Astrocyte of the hippocampus (primary cell): ENCODE measurements at regions not wholly inside any gene's neighbourhood (a gene's known extent, or its start where the extent isn't known, plus 50 kb on each side); places are given as distances from the start of the nearest gene placed in this dataset.

ENCODE experiments used
- DNase-seq: peaks from one replicate; pipeline ENCODE4 v3.0.0; 2011; ENCODE audit warnings: low read depth, low spot score

GRCh38 chr9:19732441-19732951 lies 56.3 kb downstream of the SLC24A2 start:
- no peak for DNase-seq

GRCh38 chr9:19728101-19728500 lies 60.7 kb downstream of the SLC24A2 start:
- DNase-seq: no peak

- no peak for DNase-seq
Measured at GRCh38 chr9:19725970-19726369, 62.9 kb downstream of the SLC24A2 start.

- peak; percentile 71 for DNase-seq
Measured at GRCh38 chr9:19720377-19720776, 68.5 kb downstream of the SLC24A2 start.

- no peak for DNase-seq
Measured at GRCh38 chr9:19703702-19704101, 85.1 kb downstream of the SLC24A2 start.

GRCh38 chr9:19701991-19702390 lies 86.8 kb downstream of the SLC24A2 start:
- DNase-seq: no peak

DNA sequence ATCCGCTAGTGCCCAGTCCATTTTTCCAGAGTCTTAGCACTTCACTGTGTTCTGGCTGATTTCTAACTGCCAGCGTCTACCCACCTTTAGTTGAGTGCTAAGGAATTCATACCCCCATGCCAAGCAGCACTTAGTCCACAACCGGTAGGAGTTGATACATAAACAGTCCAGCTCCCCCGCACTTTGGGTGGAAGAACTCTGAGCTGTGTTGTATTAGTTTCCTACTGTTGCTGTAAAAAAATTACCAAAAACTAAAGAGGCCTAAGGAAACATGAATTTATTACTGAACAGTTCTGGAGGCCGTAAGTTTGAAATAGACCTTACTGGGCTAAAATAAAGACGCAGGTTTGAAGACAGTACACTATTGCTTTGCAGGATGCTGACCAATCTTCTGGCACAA lies 87.6 kb downstream of the SLC24A2 start:
- no peak for DNase-seq

DNA sequence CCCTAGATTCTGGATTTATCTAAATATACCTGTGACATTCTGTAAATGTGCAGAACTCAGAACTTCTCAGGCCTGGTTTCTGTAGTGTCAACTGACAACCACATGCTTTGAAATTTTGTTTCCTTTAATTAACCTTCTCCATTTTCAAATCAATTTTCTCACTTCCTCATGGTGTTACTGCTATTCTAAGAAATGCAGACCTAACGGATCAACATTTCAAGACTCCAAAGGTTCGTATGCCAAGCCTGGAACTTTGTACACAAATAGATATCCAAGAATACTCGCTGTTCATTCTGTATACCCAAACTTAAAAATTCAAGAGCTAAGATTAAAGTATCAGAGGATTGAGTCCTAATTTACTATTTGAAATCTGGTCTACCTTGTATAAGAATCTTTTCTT lies 88.1 kb downstream of the SLC24A2 start:
- DNase-seq: no peak

DNA sequence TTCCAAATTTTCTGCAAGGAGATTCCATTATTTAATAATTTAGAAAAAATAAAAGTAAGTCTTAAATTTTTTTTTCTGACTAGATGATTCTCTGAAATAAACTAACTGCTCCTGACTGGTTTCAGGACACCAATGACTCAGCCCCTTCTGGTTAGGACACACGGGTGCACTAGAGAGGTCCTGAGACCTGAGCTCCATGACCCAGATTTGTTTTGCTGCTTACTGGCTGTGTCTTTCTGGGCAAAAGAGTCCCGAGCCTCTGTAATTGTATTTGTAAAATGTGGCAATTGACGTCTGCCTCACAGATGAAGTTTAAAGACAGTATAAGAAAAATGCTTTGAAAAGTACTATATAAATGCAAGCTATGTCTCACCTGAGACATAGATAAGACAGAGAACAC lies 89.1 kb downstream of the SLC24A2 start:
- no peak for DNase-seq

DNA sequence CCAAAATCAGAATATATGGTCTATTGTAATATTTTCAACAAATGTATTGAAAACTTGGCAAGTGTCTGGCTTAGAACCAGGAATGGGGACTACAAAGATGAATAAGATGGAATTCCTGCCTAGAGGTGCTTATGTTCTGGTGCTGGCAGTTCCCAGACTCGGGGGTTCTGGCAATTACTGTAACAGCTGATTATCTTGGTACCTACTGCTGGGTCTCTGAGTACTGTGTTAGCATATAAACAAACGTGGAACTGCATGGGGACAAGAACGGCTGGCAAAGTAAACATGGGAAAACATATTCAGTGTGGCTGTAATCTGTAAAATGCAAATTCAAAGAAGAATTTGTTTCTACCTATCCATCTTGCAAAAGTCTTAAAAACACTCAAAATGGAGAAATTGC lies 89.9 kb downstream of the SLC24A2 start:
- DNase-seq: no peak

DNA sequence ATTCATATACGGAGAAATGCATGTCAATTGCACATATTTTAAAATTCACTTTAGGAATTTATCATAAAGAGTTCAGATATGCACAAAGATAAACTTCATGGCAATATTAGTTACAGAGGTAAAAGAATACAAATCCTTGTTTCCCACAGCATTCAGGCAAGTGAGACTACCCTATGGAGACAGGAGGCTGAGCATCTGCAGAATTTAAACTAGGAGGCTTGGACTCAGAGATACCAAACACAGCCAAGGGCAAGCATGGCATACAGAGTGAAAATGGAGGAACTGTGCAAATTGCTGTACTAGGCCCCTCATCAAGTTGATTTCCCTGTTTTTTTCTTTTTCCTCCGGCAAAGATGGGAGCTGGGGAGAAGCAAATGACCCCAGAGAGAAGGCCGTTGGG lies 94.2 kb downstream of the SLC24A2 start:
- no peak for DNase-seq

DNA sequence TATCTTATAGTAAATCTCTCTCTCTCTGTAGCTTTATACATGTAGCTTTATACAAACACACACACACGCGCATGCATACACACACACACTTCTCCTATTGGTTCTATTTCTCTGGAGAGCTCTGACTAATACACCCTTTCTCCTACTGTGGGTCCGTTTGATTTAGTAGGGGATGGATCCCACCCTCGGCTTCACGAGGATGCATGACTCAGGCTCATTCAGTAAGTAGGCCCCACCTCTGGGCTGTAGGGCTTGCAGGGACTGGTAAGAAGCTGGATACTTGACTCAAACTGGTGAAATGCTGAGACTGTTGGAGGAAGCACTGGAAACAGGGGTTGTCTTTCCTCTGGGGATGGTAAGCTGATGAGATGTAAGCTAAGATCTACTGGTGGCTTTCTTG lies 98.7 kb downstream of the SLC24A2 start:
- peak; percentile 5 for DNase-seq

DNA sequence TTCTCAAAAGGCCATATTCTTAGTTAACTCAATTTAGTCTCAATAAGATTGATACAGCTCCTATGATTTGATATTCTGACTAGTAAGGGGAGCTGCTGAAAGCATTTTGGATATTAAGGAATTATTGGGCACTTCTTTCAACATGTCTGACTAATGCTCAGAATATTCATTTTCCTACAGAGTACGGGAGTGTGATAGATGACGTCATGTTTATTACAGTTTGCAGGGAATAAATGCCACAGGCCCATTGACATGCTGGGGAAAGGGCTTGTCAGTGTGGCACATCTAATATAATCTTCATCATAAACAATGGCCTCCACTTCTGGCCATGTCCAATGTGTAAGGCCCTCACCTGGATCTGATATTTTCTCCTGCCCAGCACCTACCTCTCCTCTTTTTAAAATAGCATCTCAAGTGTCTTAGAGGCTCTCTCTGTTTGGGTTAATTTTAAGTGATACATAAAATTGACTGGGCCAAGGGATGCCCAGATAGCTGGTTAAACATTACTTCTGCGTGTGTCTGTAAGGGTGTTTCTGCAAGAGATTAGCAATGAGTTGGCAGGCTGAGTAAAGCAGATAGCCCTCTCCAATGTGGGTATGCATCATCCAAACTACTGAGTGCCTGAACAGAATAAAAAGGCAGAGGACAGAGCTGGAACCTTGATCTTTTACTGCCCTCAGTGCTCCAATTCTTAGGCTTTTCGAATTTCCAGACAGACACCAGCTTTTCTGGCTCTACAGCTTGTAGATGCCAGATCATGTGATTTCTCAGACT lies 99.3 kb downstream of the SLC24A2 start:
- DNase-seq: no peak

DNA sequence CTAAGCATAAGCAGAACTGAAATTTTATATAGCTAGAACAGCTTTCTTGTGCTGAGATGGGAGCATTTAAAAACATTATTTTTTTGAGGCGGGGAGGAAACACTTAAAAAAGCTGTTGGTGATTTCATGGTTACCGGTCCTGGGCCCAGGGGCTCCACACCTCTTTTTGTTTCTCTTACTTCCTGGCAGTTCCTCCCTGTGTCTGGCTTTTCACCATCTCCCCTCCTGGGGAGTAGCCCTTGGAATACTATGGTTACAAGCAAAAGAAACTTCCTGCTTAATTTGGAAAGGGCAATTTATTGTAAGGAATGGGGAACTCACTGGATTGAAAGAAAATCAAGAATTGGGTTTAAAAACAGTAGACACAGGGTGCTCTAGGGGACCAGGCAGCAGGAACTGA lies 105.1 kb downstream of the SLC24A2 start:
- no peak for DNase-seq

DNA sequence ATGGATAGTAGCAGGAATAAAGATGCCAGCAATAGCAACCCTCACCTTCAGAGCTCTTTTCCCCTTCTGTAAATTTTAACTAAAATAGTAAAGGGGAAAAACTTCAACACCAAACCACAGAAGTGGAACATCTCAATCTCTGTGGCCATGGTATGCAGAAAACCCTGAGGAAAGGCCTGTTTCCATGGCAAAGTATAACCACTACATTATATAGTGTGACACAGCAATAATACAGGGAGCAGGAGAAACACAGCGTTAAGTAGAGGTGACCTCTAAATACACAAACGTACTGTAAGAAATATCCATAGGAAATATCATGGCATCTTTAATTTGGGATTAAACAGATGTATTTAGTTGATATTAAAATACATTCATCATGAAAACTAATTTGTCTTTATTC lies 106.4 kb downstream of the SLC24A2 start:
- no peak for DNase-seq

DNA sequence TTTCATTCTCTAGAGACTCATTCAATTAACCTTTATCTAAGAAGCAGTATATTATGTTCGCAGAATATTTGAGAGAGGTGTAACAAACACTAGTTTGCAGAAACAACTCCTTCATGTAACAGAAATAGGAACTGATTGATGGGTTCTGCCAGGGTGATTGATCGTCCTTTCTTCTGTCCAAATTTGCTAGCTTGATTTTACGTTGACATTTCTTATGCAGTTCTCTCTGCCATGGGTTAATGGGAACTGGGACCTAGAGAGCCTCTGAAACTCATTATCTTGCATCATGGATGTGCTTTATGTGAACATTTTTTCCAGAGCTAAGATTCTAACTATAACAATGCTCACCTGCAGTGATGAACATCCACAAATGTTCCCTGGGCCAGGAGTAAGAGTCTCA lies 107.0 kb downstream of the SLC24A2 start:
- DNase-seq: no peak

DNA sequence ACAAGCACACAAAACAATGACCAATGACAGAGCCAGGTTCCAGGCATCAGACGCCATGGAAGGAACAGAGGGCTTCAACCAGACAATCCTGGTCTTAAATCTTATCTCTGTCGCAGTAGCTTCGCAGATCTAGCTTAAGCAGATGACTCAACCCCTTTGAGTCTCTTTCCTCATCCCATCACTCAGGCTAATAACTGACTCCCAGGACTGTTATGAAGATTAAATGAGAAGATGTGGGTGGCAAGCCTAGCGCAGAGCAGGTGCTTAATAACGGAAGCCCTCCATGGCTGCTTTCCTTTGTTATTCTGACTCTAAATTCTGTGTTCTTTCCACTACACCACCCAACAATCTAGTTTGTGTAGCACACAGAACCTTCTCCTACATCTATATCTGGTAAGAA lies 110.9 kb downstream of the SLC24A2 start:
- no peak for DNase-seq

- DNase-seq: no peak
Measured at GRCh38 chr9:19675492-19675891, 113.3 kb downstream of the SLC24A2 start.

DNA sequence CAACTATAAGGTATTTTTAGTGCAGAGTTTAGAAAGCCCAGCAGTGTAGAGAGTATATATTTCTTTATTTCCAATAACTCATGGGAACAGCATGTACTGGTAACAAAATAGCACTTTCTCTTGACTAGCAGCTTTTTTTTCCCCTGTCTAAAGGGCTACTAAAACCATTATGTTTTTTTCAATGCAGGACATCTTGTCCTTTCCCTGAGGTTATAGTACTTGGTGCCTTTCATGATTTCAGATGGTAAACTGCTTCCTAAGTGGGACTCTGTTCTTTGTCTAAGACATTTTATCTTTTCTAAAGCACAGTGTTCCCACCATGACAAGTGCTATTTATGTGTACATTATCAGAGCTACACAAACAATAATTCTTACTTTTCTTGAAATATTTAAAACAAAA lies 122.3 kb downstream of the SLC24A2 start:
- no peak for DNase-seq

DNA sequence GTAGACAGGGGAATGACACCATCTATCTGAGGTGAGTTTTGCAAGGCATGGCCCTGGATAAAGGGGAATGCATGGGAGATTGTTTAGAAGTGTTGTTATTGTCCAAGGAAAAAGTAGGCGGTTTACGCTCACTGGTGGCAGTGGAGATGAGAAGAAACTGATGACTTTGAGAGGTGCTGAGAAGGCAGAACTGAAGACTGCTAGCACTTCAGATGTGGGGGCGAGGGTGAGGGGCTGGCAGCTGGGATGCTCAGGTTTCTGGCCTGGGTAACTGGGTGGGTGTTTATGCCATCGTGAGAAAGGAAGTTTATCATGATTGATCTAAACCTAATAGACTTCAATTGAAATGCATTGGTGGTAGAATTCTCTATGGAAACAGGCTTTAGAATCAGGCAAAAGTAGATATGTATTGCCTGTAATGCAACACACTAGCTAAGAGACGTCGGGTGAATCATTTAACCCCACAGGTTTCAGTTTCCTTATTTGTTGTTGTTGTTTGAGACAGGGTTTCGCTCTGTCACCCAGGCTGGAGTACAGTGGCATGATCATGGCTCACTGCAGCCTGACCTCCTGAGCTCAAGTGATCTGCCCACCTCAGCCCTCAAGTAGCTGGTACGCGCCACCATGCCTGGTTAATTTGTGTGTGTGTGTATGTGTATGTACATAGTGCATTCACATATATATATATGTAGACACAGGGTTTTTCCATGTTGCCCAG lies 123.5 kb downstream of the SLC24A2 start:
- DNase-seq: no peak

- no peak for DNase-seq
Measured at GRCh38 chr9:19663570-19663969, 125.3 kb downstream of the SLC24A2 start.

GRCh38 chr9:19662213-19662612 lies 126.6 kb downstream of the SLC24A2 start:
- no peak for DNase-seq

- DNase-seq: no peak
Measured at GRCh38 chr9:19660019-19660418, 128.8 kb downstream of the SLC24A2 start.
